ENCODE measurements at regions not wholly inside any gene's neighbourhood (a gene's known extent, or its start where the extent isn't known, plus 50 kb on each side); places are given as distances from the start of the nearest gene placed in this dataset.

- Histone ChIP-seq H3K79me2 (ENCODE audit: control insufficient read depth, insufficient read depth, low read length) (no peaks in the 10 kb centered on the region), H3K36me3 (ENCODE audit: control insufficient read depth, insufficient read depth, low read length) (no peaks in the 10 kb centered on the region), H3K9ac (ENCODE audit: insufficient read depth in 1 of 2, low read depth in 2 of 2, low read length in 2 of 2) (no peak overlapping the region), H3K27ac (ENCODE audit: extremely low read depth, low read depth, low read length) (no peak overlapping the region), H3K9me1 (ENCODE audit: control insufficient read depth, insufficient read depth, low read length) (no peaks in the 10 kb centered on the region), H2AFZ (ENCODE audit: low read depth, low read length) (no peak overlapping the region), H3K4me2 (ENCODE audit: insufficient read depth, low read length) (no peak overlapping the region), H3K27me3 (ENCODE audit: control insufficient read depth in 2 of 2, insufficient read depth in 2 of 2, low read length in 2 of 2) (no peaks in the 10 kb centered on the region), H3K4me3 (no peak overlapping the region), H3K9me3 (replicated peaks; ENCODE audit: control insufficient read depth, insufficient read depth, low read depth, low read length) (no peaks in the 10 kb centered on the region), H4K20me1 (replicated peaks; ENCODE audit: control insufficient read depth, insufficient read depth, low read length) (no peaks in the 10 kb centered on the region), H3K4me1 (replicated peaks in 1 of 2; ENCODE audit: control insufficient read depth in 2 of 2, insufficient read depth in 2 of 2, low read length in 2 of 2) (no peaks in the 10 kb centered on the region)
- intact Hi-C loops (cut with micrococcal nuclease), result no loop called here
- no TSS peak for BruUV-seq (replicated peaks)
- DNase-seq (ENCODE audit: extremely low read depth in 1 of 4, low spot score in 3 of 4), result no peak
- ChIA-PET POLR2A (no interaction called here), CTCF (ENCODE audit: low intra/inter-chr PET ratio) (no interaction called here)
- TF ChIP-seq RBFOX2 (IDR thresholded peaks at IDR 0.05; ENCODE audit: low read depth, low read length) (no peak), POLR2A (conservative IDR thresholded peaks at IDR 0.05) (no peak), SMARCB1 (IDR thresholded peaks at IDR 0.05; ENCODE audit: insufficient read length, low read depth) (no peak)
- in situ Hi-C loops (cut with MboI), result no loop called here
- no peak for FAIRE-seq
- WGBS (ENCODE audit: insufficient coverage, low coverage, missing lambda C conversion rate), result 0% methylated on average over 2 of the region's 2 CpGs
- ATAC-seq, result no peak
Observed at GRCh38 chr3:67301556-67301955, 303.4 kb downstream of the KBTBD8 start.

GRCh38 chr3:67302489-67302888 lies 304.4 kb downstream of the KBTBD8 start:
- no peaks in the 10 kb centered on the region for H3K9me1 ChIP-seq (ENCODE audit: control insufficient read depth, insufficient read depth, low read length)
- ChIA-PET CTCF (ENCODE audit: low intra/inter-chr PET ratio) (no interaction called here), POLR2A (interaction anchor here (0.7 kb wide), 1 partner anchor 11 kb away, joined by 3 read pairs; no protein-coding TSS in a partner anchor)
- H3K27ac ChIP-seq (ENCODE audit: extremely low read depth, low read depth, low read length), result no peak overlapping the region
- H3K9ac ChIP-seq (ENCODE audit: insufficient read depth in 1 of 2, low read depth in 2 of 2, low read length in 2 of 2), result no peak overlapping the region
- no peaks in the 10 kb centered on the region for H3K36me3 ChIP-seq (ENCODE audit: control insufficient read depth, insufficient read depth, low read length)
- H2AFZ ChIP-seq (ENCODE audit: low read depth, low read length), result no peak overlapping the region
- FAIRE-seq, result no peak
- no peak for DNase-seq (ENCODE audit: extremely low read depth in 1 of 4, low spot score in 3 of 4)
- H3K79me2 ChIP-seq (ENCODE audit: control insufficient read depth, insufficient read depth, low read length), result no peaks in the 10 kb centered on the region
- H3K4me3 ChIP-seq, result no peak overlapping the region
- TF ChIP-seq ZNF695 (CRISPR knock-in tag; IDR thresholded peaks at IDR 0.05), result no peak
- TF ChIP-seq TBP (optimal IDR thresholded peaks at IDR 0.05; ENCODE audit: low read depth, low read length), result no peak
- no peak for TF ChIP-seq ZNF717 (CRISPR knock-in tag; IDR thresholded peaks at IDR 0.05)
- no peak for TF ChIP-seq MLX (CRISPR knock-in tag; conservative IDR thresholded peaks at IDR 0.05)
- TF ChIP-seq BRF1 (IDR thresholded peaks at IDR 0.05; ENCODE audit: borderline replicate concordance, extremely low read depth, insufficient read length), result no peak
- in situ Hi-C loops (cut with MboI) (no loop called here), intact Hi-C loops (cut with micrococcal nuclease) (no loop called here)
- WGBS (ENCODE audit: insufficient coverage, low coverage, missing lambda C conversion rate), result 0% methylated on average over 4 of the region's 4 CpGs
- H3K4me2 ChIP-seq (ENCODE audit: insufficient read depth, low read length), result no peak overlapping the region
- no peaks in the 10 kb centered on the region for H4K20me1 ChIP-seq (replicated peaks; ENCODE audit: control insufficient read depth, insufficient read depth, low read length)
- H3K27me3 ChIP-seq (ENCODE audit: control insufficient read depth in 2 of 2, insufficient read depth in 2 of 2, low read length in 2 of 2), result no peaks in the 10 kb centered on the region
- no peaks in the 10 kb centered on the region for H3K9me3 ChIP-seq (replicated peaks; ENCODE audit: control insufficient read depth, insufficient read depth, low read depth, low read length)
- BruUV-seq (replicated peaks), result no TSS peak
- ATAC-seq, result no peak
- H3K4me1 ChIP-seq (replicated peaks in 1 of 2; ENCODE audit: control insufficient read depth in 2 of 2, insufficient read depth in 2 of 2, low read length in 2 of 2), result no peaks in the 10 kb centered on the region
